Choroid plexus epithelial cell (primary cell): ENCODE measurements at regions not wholly inside any gene's neighbourhood (a gene's known extent, or its start where the extent isn't known, plus 50 kb on each side); places are given as distances from the start of the nearest gene placed in this dataset.

ENCODE experiments used
- DNase-seq: peaks from one replicate; pipeline ENCODE4 v3.0.0-alpha.2; 2010; ENCODE audit warnings: low read depth
- H3K4me3 ChIP-seq: 2 replicates; pipeline ENCODE4 v1.5.1; 2011; ENCODE audit warnings: low read depth, mild to moderate bottlenecking, control low read depth, low read length, moderate library complexity
- TF ChIP-seq, protein P1 (sequence below): conservative IDR thresholded peaks from 2 replicates; pipeline ENCODE4 v1.5.1; 2011; ENCODE audit warnings: low read depth, mild to moderate bottlenecking, control low read depth, inconsistent platforms, low read length, moderate library complexity

DNA sequence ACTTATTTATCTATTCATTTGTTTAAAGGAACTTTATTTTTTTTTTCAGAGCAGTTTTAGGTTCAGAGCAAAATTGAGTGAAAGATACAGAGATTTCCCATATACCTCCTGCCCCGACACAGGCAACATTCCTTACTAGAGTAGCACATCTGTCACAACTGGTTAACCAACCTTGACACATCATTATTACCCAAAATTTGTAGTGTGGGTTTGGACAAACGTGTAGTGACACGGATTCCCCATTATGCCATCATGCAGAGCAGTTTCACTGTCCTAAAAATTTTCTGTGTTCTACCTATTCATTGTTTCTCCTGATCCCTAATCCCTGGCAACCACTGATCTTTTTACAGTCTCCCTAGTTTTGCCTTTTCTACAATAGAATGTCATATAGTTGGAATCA lies 57.3 kb upstream of the LHFPL2 start:
- TF ChIP-seq, protein P1, sequence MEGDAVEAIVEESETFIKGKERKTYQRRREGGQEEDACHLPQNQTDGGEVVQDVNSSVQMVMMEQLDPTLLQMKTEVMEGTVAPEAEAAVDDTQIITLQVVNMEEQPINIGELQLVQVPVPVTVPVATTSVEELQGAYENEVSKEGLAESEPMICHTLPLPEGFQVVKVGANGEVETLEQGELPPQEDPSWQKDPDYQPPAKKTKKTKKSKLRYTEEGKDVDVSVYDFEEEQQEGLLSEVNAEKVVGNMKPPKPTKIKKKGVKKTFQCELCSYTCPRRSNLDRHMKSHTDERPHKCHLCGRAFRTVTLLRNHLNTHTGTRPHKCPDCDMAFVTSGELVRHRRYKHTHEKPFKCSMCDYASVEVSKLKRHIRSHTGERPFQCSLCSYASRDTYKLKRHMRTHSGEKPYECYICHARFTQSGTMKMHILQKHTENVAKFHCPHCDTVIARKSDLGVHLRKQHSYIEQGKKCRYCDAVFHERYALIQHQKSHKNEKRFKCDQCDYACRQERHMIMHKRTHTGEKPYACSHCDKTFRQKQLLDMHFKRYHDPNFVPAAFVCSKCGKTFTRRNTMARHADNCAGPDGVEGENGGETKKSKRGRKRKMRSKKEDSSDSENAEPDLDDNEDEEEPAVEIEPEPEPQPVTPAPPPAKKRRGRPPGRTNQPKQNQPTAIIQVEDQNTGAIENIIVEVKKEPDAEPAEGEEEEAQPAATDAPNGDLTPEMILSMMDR: no peak
- no peak for DNase-seq
- H3K4me3 ChIP-seq: no peak overlapping the region

DNA sequence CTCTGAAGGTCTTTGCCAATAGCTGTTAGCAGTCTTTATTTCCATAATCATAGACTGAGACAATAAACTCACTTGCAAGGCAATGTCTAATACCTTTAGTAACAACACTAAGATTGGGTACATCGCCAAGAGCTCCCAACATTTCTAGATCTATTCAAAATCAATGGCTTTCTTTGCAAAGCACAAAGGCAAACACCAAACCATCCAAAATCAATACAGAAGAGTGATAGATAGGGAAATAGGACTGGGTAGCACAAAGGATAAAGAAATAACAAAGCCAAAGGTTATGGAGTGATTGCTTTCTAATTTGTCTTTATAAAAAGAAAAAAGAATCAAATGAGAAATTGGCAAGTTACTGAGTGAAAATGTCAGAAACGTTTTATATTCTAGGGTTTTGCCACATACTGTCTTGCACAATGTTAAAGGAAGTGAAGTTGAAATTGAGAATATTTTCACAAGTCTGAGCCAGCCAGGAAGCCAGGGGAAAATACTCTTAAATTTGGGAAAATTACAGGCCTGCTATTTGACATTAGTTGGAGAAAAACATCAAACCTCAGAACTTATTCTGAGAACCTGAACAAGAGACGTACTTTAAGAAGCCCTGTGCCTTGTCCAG lies 53.3 kb upstream of the LHFPL2 start:
- no peak overlapping the region for H3K4me3 ChIP-seq
- TF ChIP-seq, protein P1: no peak
- DNase-seq: peak; percentile 21

DNA sequence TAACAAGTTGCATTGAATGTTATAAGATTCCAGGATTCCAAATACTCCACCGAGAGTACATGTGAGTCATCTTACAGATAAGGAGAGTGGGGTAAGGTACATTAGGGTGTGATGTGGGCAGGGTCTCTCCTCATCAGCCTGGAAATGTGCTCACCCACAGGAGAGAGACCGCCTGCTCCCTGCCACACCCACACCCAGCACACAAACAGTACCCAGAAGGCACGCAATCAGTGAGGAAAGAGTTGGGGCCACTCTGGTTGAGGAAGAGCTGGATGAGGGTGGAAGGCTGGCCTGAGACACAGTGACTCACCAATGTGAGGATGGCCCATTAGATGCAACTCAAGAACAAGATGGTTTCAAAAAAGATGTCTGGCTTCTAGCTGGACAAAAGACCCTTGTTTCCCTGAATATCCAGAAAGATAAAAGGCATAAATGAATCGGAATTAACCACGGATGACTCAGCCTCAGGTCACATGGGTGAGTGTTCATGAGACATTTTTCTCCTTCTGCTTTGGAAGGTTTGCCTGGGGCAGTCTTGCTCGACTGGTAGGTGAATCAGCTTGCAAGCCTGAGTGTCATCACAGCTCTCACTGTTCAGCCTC lies 51.1 kb upstream of the LHFPL2 start:
- DNase-seq: peak; percentile 92
- H3K4me3 ChIP-seq: no peak overlapping the region
- TF ChIP-seq, protein P1: no peak

DNA sequence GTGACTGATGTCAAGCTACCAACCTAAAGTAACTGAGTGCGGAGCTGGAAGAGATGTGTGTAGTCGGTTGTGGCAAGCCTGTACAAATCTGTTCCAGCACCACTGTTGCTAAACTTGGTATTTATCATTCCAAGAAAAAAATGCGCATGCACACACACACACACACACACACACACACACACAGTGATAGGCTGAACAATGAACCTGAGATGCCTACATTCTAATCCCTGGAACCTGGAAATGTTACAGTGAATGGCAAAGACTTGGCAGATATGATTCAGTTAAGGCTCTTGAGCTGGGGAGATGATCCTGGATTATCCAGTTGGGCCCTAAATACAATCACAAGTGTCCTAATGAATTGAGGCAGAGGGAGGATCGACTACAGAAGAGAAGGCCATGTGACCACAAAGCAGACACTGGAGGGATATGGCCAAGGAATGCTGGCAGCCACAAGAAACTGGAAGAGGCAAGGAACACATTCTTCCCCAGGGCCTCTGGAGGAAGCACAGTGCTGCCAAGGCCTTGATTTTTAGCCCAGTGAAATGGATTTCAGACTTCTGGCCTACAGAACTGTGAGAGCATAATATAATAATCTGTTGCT lies 49.7 kb upstream of the LHFPL2 start:
- TF ChIP-seq, protein P1: no peak
- peak; percentile 55 for DNase-seq
- no peak overlapping the region for H3K4me3 ChIP-seq
